ENCODE measurements at regions not wholly inside any gene's neighbourhood (a gene's known extent, or its start where the extent isn't known, plus 50 kb on each side); places are given as distances from the start of the nearest gene placed in this dataset.

DNA sequence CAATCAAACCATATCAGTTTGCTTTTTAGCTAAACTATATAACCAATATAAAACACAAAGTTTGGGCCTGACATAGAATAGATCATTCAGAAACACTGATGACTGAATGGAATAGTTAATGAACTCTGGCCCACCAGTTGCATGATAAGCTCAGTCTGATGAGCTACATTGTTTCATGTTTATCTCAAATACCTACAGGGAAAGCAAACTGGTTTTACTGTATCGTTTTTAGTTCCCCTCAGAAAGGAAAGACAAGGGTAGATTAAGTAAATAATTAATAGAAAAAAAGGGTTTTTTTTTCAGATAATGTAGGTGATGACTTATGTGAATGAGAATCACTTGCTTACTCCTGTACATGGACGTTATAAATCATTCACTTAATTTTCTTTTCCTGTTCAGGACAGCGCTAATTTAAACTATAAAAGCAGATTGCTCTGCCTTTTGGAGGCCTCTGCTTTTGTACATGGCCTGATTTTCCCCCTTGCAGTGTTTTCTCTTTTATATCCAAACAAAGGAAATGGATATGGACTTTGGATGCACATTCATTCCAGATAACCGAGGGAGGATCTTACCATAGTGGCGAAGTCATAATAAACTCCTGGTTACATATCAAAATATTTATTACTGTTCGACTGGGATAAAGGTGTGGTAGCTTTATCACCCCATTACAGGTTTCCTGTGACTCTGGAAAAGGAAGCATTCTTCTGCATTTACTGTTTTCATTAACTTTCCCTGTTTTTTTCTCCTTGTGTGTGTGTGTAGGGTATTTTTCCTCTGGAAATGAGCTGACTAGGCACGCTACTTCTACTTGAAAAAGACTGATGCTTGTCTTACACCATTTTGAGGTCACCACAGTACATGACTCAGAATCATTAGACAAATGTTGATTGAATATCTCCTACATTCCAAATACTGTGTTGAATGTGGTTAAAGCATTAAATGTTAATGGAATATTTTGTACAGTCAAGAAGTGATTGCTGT is 373.1 kb upstream of the HS3ST1 start:
- TF ChIP-seq, protein P1, sequence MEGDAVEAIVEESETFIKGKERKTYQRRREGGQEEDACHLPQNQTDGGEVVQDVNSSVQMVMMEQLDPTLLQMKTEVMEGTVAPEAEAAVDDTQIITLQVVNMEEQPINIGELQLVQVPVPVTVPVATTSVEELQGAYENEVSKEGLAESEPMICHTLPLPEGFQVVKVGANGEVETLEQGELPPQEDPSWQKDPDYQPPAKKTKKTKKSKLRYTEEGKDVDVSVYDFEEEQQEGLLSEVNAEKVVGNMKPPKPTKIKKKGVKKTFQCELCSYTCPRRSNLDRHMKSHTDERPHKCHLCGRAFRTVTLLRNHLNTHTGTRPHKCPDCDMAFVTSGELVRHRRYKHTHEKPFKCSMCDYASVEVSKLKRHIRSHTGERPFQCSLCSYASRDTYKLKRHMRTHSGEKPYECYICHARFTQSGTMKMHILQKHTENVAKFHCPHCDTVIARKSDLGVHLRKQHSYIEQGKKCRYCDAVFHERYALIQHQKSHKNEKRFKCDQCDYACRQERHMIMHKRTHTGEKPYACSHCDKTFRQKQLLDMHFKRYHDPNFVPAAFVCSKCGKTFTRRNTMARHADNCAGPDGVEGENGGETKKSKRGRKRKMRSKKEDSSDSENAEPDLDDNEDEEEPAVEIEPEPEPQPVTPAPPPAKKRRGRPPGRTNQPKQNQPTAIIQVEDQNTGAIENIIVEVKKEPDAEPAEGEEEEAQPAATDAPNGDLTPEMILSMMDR (IDR thresholded peaks at IDR 0.05): no peak

DNA sequence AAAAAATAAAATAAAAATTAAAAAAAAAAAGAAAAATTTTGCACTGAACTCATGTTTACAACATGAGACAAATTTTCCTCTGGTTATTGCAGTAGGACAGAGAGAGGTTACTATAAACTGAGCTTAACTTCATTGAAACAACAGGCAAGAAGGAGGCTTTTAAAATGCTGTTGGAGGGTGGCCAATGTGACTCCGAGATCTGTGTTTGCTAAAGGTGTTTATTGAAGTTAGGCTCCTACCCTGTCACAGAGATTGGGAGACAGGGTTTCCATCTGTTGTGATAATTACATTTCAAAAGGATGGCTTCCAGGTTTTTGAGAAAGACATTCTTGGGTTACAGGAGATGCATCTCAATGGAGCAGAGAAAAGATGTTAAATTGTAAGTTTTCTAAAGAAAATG is 370.5 kb upstream of the HS3ST1 start:
- no peak overlapping the region for H3K27ac ChIP-seq
- no peak for TF ChIP-seq ZFX (IDR thresholded peaks at IDR 0.05; ENCODE audit: borderline replicate concordance)
- TF ChIP-seq, protein P1 (IDR thresholded peaks at IDR 0.05): no peak

More for the DNA sequence above, 373.1 kb upstream of the HS3ST1 start:
- H3K27ac ChIP-seq: no peak overlapping the region

DNA sequence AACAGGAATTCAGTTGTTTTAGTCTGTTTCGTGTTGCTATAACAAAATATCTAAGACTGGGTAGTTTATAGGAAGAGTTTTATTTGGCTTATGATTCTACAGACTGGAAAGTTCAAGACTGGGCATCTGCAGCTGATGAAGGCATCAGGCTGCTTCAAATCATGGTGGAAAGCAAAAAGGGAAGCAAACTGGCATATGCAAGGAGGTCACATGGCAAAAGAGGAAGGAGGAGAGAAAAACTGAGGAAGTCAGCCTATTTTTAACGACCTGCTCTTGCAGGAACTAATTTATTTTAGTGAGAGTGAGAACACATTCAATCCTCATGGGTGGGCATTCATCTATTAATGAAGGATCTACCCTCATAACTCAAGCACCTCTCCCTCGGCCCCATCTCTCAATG is 363.1 kb upstream of the HS3ST1 start:
- no peak overlapping the region for H3K27ac ChIP-seq
- TF ChIP-seq, protein P1 (IDR thresholded peaks at IDR 0.05): no peak
- no peak for TF ChIP-seq ZFX (IDR thresholded peaks at IDR 0.05; ENCODE audit: borderline replicate concordance)

DNA sequence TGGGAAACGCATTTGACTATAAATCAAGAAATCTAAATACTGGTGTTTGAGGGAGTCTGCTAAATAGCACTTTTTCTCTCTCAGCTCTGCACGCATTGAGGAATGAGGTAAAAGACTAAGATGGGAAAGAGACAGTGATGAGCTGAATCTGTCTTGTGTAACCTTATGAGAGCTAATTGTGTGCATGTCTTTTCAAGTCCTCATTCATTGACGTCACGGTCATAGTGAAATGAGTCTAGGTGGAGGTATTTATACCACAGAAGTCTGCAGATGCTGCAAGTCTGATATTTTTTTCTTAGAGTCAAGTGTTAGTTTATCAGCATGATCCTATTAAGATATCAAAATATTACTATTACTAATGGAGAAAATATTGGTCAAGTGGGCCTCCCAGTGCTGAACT is 361.5 kb upstream of the HS3ST1 start:
- no peak overlapping the region for H3K27ac ChIP-seq
- TF ChIP-seq ZFX (IDR thresholded peaks at IDR 0.05; ENCODE audit: borderline replicate concordance): no peak
- TF ChIP-seq, protein P1 (IDR thresholded peaks at IDR 0.05): no peak

DNA sequence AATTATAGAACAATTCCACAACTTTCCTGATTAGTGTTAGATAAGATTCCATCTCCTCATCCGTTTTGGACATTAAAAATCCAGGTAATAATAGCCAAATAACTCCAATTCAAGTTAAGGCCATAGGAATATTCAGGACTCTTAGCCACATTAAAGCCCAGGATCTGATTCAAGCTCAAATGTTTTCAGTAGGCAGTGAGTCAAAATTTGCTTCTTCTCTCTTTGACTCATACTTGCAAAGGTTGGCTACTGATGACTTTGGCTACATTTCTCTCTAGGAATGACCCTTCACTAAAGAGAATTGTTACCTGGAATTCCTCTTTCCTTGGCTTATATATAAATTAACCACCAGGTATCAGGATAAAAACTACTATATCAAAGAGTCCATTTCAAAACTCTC is 354.9 kb upstream of the HS3ST1 start:
- no peak overlapping the region for H3K27ac ChIP-seq
- TF ChIP-seq, protein P1 (IDR thresholded peaks at IDR 0.05): no peak
- TF ChIP-seq ZFX (IDR thresholded peaks at IDR 0.05; ENCODE audit: borderline replicate concordance): no peak

DNA sequence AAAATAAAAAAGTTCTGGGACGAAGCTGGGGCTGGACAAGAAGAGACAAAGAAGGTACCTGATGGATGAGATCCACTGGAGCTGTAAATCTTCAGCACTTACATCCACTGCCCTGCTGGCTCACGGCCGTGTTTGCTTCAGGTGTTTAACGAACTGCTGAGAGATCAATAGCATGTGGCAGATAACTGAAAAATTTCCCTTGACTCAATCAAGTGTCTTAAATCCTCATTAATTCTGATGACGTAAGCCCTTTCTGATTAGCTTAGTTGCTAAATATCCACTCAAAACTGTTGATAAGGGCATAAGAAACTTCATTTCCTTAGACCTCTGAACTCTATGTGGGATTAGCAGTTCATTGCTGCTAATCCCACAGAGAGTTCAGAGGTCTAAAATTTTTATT is 354.2 kb upstream of the HS3ST1 start:
- no peak for TF ChIP-seq ZFX (IDR thresholded peaks at IDR 0.05; ENCODE audit: borderline replicate concordance)
- TF ChIP-seq, protein P1 (IDR thresholded peaks at IDR 0.05): no peak

DNA sequence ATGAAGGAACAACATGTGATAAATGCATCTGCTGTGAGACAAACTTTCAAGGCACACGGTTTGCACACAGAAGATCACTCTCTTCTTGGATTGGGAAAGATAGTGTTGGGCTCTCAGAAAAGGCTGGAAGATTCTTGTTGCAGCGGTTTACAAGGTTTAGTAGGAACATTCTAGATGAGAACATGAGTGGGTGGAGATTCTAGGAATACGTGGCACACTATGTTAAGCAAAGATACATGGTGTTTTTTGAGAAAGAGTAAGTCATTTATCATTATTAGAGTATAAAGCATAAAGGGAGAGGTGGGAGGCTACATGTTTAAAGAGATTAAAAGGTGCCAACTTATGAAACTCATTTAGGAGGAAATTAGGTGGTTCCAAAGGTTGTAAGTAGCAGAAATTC is 348.8 kb upstream of the HS3ST1 start:
- no peak for TF ChIP-seq ZFX (IDR thresholded peaks at IDR 0.05; ENCODE audit: borderline replicate concordance)
- TF ChIP-seq, protein P1 (IDR thresholded peaks at IDR 0.05): no peak
- no peak overlapping the region for H3K27ac ChIP-seq

More for the DNA sequence above, 354.2 kb upstream of the HS3ST1 start:
- H3K27ac ChIP-seq: no peak overlapping the region
